ENCODE measurements at regions not wholly inside any gene's neighbourhood (a gene's known extent, or its start where the extent isn't known, plus 50 kb on each side); places are given as distances from the start of the nearest gene placed in this dataset.
A peak's percentile ranks its signal among the peaks of the same experiment; 100 is the strongest.

GRCh38 chr9:32331240-32331639, 53.2 kb upstream of the ACO1 start:
- Histone ChIP-seq H3K36me3 (ENCODE audit: control insufficient read depth in 4 of 4, insufficient read depth in 4 of 4, low read length in 3 of 4) (no peaks in the 10 kb centered on the region), H3K27ac (ENCODE audit: insufficient read depth in 1 of 2, low read depth in 1 of 2, low read length in 2 of 2, poor library complexity in 1 of 2, severe bottlenecking in 2 of 2) (no peak overlapping the region), H3K4me3 (ENCODE audit: control insufficient read depth in 1 of 7, extremely low read depth in 1 of 7, insufficient read depth in 4 of 7, low read depth in 2 of 7, low read length in 6 of 7) (no peak overlapping the region), H3K27me3 (replicated peaks in 2 of 5; ENCODE audit: control insufficient read depth in 4 of 5, insufficient read depth in 5 of 5, low read length in 4 of 5) (peaks cover 0 to 4% (median 0%) of the 10 kb centered on the region in 5 experiments), H3K4me1 (ENCODE audit: control extremely low read depth in 1 of 4, control insufficient read depth in 4 of 4, insufficient read depth in 4 of 4, low read length in 3 of 4) (no peaks in the 10 kb centered on the region), H3K9me3 (ENCODE audit: control extremely low read depth in 1 of 5, control insufficient read depth in 4 of 5, insufficient read depth in 2 of 5, low read depth in 1 of 5, low read length in 4 of 5) (no peaks in the 10 kb centered on the region)
- peak in 1 of 3 donors; percentile 30 for DNase-seq
- ChIA-PET CTCF (no interaction called here), POLR2A (no interaction called here)
- WGBS (ENCODE audit: insufficient coverage): no CpG with 5 or more reads among the region's 4 CpGs

DNA sequence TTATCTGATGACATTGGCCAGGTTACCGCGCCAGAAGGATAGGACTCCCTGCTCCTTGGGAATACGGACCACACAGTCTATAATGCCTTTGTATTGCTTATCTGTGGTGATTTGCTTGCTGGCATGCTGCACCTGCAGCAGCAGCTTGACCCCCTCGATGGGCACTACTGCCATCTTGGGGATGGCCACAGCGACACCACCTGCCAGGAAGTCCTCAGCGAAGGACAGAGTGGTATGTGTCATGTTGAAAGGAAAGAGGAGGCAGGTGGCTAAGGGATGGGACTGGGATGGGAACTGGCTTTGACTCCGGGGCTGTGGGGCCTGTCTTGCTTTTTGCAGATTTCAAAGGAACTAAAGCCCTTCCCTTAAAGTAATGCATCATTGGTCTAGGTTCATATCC, 50.3 kb upstream of the ACO1 start:
- 92% methylated on average over 6 of the region's 7 CpGs for WGBS (ENCODE audit: insufficient coverage)
- POLR2A ChIA-PET: no interaction called here

More for the DNA sequence above, 50.3 kb upstream of the ACO1 start:
- CTCF ChIA-PET: no interaction called here
- DNase-seq: no peak
- H3K4me1 ChIP-seq (ENCODE audit: control extremely low read depth in 1 of 4, control insufficient read depth in 4 of 4, insufficient read depth in 4 of 4, low read length in 3 of 4): no peaks in the 10 kb centered on the region
- peaks cover 0 to 4% (median 0%) of the 10 kb centered on the region in 5 experiments for H3K27me3 ChIP-seq (replicated peaks in 2 of 5; ENCODE audit: control insufficient read depth in 4 of 5, insufficient read depth in 5 of 5, low read length in 4 of 5)
- H3K4me3 ChIP-seq (ENCODE audit: control insufficient read depth in 1 of 7, extremely low read depth in 1 of 7, insufficient read depth in 4 of 7, low read depth in 2 of 7, low read length in 6 of 7): no peak overlapping the region
- no peaks in the 10 kb centered on the region for H3K9me3 ChIP-seq (ENCODE audit: control extremely low read depth in 1 of 5, control insufficient read depth in 4 of 5, insufficient read depth in 2 of 5, low read depth in 1 of 5, low read length in 4 of 5)
- no peak overlapping the region for H3K27ac ChIP-seq (ENCODE audit: insufficient read depth in 1 of 2, low read depth in 1 of 2, low read length in 2 of 2, poor library complexity in 1 of 2, severe bottlenecking in 2 of 2)
- H3K36me3 ChIP-seq (ENCODE audit: control insufficient read depth in 4 of 4, insufficient read depth in 4 of 4, low read length in 3 of 4): no peaks in the 10 kb centered on the region
